Activated B cell treated with CpG ODN at 0.5 μM for 24 hours (primary cell): ENCODE measurements at regions not wholly inside any gene's neighbourhood (a gene's known extent, or its start where the extent isn't known, plus 50 kb on each side); places are given as distances from the start of the nearest gene placed in this dataset.

Experiments used
- ATAC-seq: fragments of 200-7000 bp; cut with Tn5 transposase; one replicate; pipeline ENCODE4 v1.10.0; 2021; ENCODE audit warnings: low read depth, mild to moderate bottlenecking, moderate library complexity
- CTCF ChIA-PET: fragments of 350-600 bp; sonication (Branson Sonifier 250); formaldehyde crosslinking; loops from one replicate; lab custom pipeline; 2021; ENCODE audit warnings: antibody characterized with exemption; lab: Charles Lee
- POLR2A ChIA-PET: fragments of 350-600 bp; sonication (Branson Sonifier 250); formaldehyde crosslinking; loops from one replicate; lab custom pipeline; 2021; ENCODE audit warnings: antibody characterized with exemption; lab: Charles Lee
- DNase-seq: peaks from one replicate; pipeline ENCODE4 v3.0.0; 2022
- H3K27ac Mint-ChIP-seq: one replicate; pipeline ENCODE4 v1.8.0; 2020; ENCODE audit warnings: mixed read lengths
- H3K27me3 Mint-ChIP-seq: one replicate; pipeline ENCODE4 v1.8.0; 2021; ENCODE audit warnings: mixed read lengths
- H3K36me3 Mint-ChIP-seq: one replicate; pipeline ENCODE4 v1.8.0; 2021; ENCODE audit warnings: low read depth, mixed read lengths
- H3K4me1 Mint-ChIP-seq: one replicate; pipeline ENCODE4 v1.8.0; 2021; ENCODE audit warnings: mixed read lengths
- H3K4me3 Mint-ChIP-seq: one replicate; pipeline ENCODE4 v1.8.0; 2020; ENCODE audit warnings: mild to moderate bottlenecking, mixed read lengths
- H3K9me3 Mint-ChIP-seq: one replicate; pipeline ENCODE4 v1.8.0; 2020; ENCODE audit warnings: mixed read lengths
- intact Hi-C: fragments of 100-400 bp; cut with micrococcal nuclease; formaldehyde crosslinking; loops from one replicate; pipeline ENCODE4 v1.15.1; 2024
- TF ChIP-seq, protein P1 (sequence below): fragments of 200-600 bp; IDR thresholded peaks from one replicate; pipeline ENCODE4 v1.8.0; 2022; ENCODE audit warnings: antibody characterized with exemption, mild to moderate bottlenecking

DNA sequence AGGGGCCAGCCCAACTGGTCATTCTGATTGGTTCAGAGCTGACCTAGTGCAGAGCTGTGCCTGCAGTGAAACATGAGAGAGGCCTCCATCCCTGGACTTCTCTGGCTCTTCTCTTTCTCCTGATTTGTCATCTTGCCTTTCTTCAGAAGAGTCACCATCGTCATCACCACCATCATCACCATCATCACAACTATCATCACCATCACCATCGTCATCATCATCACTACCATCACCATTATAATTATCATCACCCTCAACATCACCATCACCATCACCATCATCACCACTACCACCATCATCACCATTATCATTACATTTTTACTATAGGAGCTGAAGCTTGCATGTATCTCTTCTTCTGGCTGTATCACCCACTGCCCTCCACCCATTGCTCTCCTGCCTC, 94.5 kb upstream of the FAM20A start:
- no peak for DNase-seq
- intact Hi-C loops = no loop called here
- no peak overlapping the region for H3K27ac Mint-ChIP-seq
- H3K4me1 Mint-ChIP-seq = no peaks in the 10 kb centered on the region
- no peak overlapping the region for H3K4me3 Mint-ChIP-seq
- TF ChIP-seq, protein P1, sequence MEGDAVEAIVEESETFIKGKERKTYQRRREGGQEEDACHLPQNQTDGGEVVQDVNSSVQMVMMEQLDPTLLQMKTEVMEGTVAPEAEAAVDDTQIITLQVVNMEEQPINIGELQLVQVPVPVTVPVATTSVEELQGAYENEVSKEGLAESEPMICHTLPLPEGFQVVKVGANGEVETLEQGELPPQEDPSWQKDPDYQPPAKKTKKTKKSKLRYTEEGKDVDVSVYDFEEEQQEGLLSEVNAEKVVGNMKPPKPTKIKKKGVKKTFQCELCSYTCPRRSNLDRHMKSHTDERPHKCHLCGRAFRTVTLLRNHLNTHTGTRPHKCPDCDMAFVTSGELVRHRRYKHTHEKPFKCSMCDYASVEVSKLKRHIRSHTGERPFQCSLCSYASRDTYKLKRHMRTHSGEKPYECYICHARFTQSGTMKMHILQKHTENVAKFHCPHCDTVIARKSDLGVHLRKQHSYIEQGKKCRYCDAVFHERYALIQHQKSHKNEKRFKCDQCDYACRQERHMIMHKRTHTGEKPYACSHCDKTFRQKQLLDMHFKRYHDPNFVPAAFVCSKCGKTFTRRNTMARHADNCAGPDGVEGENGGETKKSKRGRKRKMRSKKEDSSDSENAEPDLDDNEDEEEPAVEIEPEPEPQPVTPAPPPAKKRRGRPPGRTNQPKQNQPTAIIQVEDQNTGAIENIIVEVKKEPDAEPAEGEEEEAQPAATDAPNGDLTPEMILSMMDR = no peak
- no peaks in the 10 kb centered on the region for H3K9me3 Mint-ChIP-seq
- ChIA-PET CTCF (no interaction called here), POLR2A (no interaction called here)
- H3K27me3 Mint-ChIP-seq = peaks cover 2% of the 10 kb centered on the region
- no peak for ATAC-seq
- no peaks in the 10 kb centered on the region for H3K36me3 Mint-ChIP-seq

DNA sequence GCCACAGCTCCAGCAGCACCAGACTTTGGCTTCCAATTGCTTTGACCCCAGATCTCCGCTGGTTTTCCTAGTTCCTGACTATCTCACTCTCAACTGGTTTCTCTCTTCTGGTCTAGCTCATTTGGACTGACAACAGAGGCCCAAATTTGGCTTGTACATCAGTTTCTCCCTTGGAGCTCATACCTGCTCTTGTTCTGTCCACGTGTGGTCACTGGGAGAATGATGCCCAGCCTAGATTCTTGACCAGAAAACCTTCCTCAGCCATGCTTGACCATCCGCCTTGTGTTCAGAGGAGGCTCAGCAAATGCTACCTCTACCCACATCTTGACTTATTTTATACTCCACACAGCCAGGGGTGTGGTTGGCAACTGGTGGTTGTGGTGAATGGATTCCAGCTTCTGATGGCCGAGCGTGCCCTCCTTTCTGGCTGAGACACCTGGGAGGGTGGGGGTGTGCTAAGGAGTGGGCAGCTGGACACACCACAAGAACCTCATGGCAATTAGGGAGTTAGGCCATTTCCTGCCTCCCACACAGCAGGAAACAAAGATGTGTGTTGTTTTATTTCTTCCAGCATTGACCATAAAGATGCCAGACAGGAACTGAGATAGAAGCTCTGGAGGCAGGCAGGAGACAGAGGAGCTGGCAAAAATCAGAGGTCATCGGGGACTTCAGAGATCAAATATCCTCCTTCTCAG, 93.8 kb upstream of the FAM20A start:
- no peak for ATAC-seq
- CTCF ChIA-PET = no interaction called here
- TF ChIP-seq, protein P1 = no peak

DNA sequence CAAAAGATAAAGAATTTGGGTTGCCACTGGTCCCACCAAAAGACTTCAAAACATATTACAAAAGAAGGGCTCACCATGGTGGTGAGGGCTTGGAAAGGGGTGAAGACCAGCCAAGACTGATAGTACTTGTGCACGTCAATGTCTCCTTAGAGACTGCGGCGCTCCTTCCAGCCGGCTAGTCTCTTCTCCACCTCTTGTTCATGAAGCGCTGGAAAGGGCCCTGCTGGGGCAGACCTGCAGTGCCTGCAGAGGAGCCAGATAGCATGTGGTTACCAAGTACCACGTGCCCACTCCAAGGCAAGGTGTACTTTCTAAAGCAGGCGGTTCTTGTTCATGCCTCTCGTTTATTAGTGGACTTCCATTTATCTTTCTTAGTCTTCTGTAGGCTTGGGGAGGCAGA, 92.7 kb upstream of the FAM20A start:
- Mint-ChIP-seq H3K4me3 (no peak overlapping the region), H3K9me3 (no peaks in the 10 kb centered on the region), H3K4me1 (no peaks in the 10 kb centered on the region), H3K36me3 (no peaks in the 10 kb centered on the region), H3K27ac (no peak overlapping the region), H3K27me3 (no peaks in the 10 kb centered on the region)
- ChIA-PET POLR2A (no interaction called here), CTCF (no interaction called here)
- TF ChIP-seq, protein P1 = no peak
- DNase-seq = no peak
- intact Hi-C loops = no loop called here
- no peak for ATAC-seq

More for the DNA sequence above, 93.8 kb upstream of the FAM20A start:
- Mint-ChIP-seq H3K27ac (no peak overlapping the region), H3K4me1 (no peaks in the 10 kb centered on the region), H3K36me3 (no peaks in the 10 kb centered on the region), H3K4me3 (no peak overlapping the region), H3K9me3 (no peaks in the 10 kb centered on the region), H3K27me3 (peaks cover 2% of the 10 kb centered on the region)
- no peak for DNase-seq
- intact Hi-C loops = no loop called here
- POLR2A ChIA-PET = no interaction called here

DNA sequence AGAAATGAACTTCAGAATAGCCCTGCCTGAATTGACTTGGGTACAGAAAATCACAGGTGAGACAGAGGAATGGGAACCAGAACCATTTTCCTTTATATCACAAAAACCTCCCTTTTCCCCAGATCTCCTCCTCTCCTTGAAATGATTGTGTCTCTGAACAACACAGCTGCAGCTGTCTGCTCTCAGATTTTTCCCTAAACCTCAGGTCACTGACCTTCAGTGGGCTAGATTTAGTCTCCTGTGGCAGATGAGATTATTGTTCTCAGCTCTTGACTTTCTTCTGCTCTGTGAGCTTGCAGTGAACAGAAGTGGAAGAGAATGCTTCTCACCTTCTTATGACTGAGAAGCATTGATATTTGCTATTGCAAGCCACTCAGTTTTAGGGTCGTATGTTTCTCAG, 92.3 kb upstream of the FAM20A start:
- no peak overlapping the region for H3K4me3 Mint-ChIP-seq
- POLR2A ChIA-PET = no interaction called here
- no peaks in the 10 kb centered on the region for H3K4me1 Mint-ChIP-seq
- H3K27ac Mint-ChIP-seq = no peak overlapping the region
- intact Hi-C loops = no loop called here
- H3K9me3 Mint-ChIP-seq = no peaks in the 10 kb centered on the region
- no peak for ATAC-seq
- CTCF ChIA-PET = no interaction called here
- DNase-seq = no peak
- no peaks in the 10 kb centered on the region for H3K36me3 Mint-ChIP-seq
- TF ChIP-seq, protein P1 = no peak
- H3K27me3 Mint-ChIP-seq = no peaks in the 10 kb centered on the region

DNA sequence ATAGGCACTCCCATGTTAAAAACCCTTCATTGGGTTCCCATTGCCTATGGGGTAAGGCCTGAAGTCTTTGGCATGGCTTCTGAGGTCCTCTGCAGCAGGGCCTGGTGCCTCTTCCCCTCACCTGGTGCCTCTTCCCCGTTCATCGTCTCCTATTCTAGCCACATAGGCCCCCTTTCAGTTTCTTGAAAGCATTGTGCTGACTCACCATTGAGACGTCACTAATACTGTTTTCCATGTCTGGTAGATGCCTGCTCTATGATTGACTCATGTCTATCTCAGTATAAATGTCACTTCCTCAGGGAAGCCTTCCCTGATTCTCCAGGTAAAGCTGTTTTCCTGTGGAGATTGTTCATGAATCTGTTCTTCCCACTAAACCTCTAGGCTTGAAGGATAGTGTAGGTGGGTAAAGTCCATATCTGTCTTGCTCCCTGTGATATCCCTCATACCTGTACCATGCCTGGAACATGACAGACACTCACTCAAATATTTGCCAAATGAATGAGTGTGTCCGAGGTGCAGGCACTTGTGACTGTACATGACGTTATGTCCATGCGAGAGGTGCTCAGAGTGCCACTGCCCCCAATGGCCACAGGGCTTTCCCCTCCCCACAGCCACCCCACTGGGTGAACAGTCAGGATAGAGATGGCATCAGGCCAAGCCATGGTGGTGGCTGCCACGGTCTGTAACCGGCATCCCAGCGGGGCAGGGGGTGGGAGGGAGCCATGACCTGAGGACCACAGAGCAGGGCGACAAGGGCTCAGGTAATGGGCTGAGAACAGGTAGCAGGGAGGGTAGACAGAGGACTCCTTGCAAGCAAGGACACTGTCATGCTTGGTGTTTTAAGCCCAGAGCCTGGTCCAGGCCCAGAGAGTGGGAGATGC, 85.2 kb upstream of the FAM20A start:
- H3K27ac Mint-ChIP-seq = no peak overlapping the region
- intact Hi-C loops = no loop called here
- H3K36me3 Mint-ChIP-seq = no peaks in the 10 kb centered on the region
- POLR2A ChIA-PET = no interaction called here
- DNase-seq = no peak
- peaks cover 5% of the 10 kb centered on the region for H3K27me3 Mint-ChIP-seq
- TF ChIP-seq, protein P1 = no peak
- ATAC-seq = no peak
- H3K4me1 Mint-ChIP-seq = no peaks in the 10 kb centered on the region
- H3K4me3 Mint-ChIP-seq = no peak overlapping the region
- no peaks in the 10 kb centered on the region for H3K9me3 Mint-ChIP-seq
- CTCF ChIA-PET = no interaction called here
